ENCODE measurements at regions not wholly inside any gene's neighbourhood (a gene's known extent, or its start where the extent isn't known, plus 50 kb on each side); places are given as distances from the start of the nearest gene placed in this dataset.
"Not testable (repeated sequence)": the region's sequence is repeated elsewhere in the genome, so short reads cannot be mapped to it uniquely, and the experiment has no call there.

DNA sequence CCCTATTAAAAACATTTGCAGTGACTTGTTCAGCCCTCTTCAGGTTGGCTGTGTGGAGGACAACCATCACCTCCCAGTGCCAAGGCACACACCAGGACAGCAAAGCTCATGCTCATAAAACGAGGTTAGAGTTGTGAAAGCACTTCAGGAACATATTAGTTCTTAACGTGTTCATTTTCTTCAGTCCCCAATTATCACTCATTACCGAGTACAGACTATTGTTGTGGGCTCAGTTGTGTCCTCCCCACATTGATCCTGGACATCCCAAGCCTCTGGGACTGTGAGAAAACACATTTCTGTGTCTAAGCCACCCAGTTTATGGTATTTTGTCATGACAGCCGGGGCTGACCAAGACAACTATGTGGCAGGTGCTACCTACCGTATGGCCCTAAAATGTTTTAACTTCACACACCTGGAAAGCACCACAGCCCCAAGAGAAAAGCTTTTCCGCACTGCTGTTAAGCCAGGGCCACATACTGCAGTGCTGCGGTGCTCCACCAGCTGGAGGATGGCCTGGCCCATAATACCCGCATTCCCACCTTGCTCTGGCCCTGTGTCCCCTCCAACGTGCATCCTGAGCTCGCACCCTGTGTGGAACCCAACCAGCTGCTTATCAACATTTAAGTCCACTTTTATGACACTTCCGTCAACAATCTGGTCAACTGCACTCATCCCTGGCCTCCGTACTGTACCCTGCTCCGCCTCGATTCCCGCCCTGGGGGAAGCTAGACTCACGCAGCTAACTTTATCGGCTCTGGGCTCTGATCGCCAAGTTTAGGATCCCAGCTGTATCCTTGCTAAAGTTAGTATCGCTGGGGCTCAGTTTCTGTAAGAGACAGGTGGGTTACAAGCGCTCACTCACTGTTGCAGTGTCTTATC is 160.6 kb downstream of the KLRB1 start:
- H3K27ac ChIP-seq (ENCODE audit: low read depth, low read length) = peak overlapping the region; percentile 31
- H3K27me3 ChIP-seq (ENCODE audit: control insufficient read depth, insufficient read depth, low read length); CTCF ChIA-PET; H3K9me3 ChIP-seq (ENCODE audit: control insufficient read depth, insufficient read depth, low read length); DNase-seq (ENCODE audit: low read depth, low spot score); POLR2A ChIA-PET: not testable (repeated sequence)
- H3K4me3 ChIP-seq (ENCODE audit: low read depth, low read length) = peak overlapping the region; percentile 66

DNA sequence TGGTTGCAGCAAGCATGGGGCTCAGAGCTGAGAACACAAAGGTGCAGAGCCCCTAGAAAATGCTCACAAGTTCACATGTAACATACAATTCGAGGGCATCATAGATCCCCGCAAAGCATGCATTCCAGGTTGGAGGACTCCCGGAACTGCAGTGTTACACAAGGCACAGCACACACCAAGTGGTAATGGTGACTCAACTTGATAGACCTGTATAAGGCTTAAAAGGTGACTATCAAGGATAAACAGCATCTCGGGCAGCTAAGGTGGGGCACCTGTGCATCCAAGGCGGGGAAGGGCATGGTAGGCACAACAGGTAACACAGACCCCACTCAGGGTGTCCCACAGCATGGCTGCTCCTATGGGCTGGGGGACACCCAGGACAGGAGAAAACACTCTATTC is 167.3 kb downstream of the KLRB1 start:
- CTCF ChIA-PET; H3K4me3 ChIP-seq (ENCODE audit: low read depth, low read length); H3K27me3 ChIP-seq (ENCODE audit: control insufficient read depth, insufficient read depth, low read length); POLR2A ChIA-PET; H3K9me3 ChIP-seq (ENCODE audit: control insufficient read depth, insufficient read depth, low read length); H3K27ac ChIP-seq (ENCODE audit: low read depth, low read length); DNase-seq (ENCODE audit: low read depth, low spot score): not testable (repeated sequence)

GRCh38 chr12:9435682-9436081 is 172.0 kb downstream of the KLRB1 start:
- DNase-seq (ENCODE audit: low read depth, low spot score); POLR2A ChIA-PET; H3K9me3 ChIP-seq (ENCODE audit: control insufficient read depth, insufficient read depth, low read length); H3K27ac ChIP-seq (ENCODE audit: low read depth, low read length); CTCF ChIA-PET; H3K4me3 ChIP-seq (ENCODE audit: low read depth, low read length); H3K27me3 ChIP-seq (ENCODE audit: control insufficient read depth, insufficient read depth, low read length): not testable (repeated sequence)

GRCh38 chr12:9430385-9430784 is 177.3 kb downstream of the KLRB1 start:
- DNase-seq (ENCODE audit: low read depth, low spot score); H3K9me3 ChIP-seq (ENCODE audit: control insufficient read depth, insufficient read depth, low read length); POLR2A ChIA-PET; H3K4me3 ChIP-seq (ENCODE audit: low read depth, low read length); H3K27ac ChIP-seq (ENCODE audit: low read depth, low read length); H3K27me3 ChIP-seq (ENCODE audit: control insufficient read depth, insufficient read depth, low read length); CTCF ChIA-PET: not testable (repeated sequence)

DNA sequence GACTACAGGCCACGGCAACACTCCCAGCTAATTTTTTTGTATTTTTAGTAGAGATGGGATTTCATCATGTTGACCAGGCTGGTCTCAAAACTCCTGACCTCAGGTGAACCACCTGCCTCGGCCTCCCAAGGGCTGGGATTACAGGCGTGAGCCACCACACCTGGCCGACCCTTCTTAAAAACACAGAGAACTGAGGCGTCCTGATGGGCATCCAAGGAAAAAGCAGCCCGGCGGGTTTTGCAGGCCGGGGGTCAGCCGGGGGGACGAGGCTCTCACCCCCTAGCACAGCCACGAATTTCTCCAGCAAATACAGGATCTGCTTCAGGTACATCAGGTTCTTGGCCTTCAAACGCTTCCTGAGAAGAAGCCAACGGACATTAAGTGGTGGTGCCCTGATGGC is 178.9 kb downstream of the KLRB1 start:
- DNase-seq (ENCODE audit: low read depth, low spot score); H3K27ac ChIP-seq (ENCODE audit: low read depth, low read length); CTCF ChIA-PET; H3K9me3 ChIP-seq (ENCODE audit: control insufficient read depth, insufficient read depth, low read length); H3K27me3 ChIP-seq (ENCODE audit: control insufficient read depth, insufficient read depth, low read length); POLR2A ChIA-PET; H3K4me3 ChIP-seq (ENCODE audit: low read depth, low read length): not testable (repeated sequence)

DNA sequence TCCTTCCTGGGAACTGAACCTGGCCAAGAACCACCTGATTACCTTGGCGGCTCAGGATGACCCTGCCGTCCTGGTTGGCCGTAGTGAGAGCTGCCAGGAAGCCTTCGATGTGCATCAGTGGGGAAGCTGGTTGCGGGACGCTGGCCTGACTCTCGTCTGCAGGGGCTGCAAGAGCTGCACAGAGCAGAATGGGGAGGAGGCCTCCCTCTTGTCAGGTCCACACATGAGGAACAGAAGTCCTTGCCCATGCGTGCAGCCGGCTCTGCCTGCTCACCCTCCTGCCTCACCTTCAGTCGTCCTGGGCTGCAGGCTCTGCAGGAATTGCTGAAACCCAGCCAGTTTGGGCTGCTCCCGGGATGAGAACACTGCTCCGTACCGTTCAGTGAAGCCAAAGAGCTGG is 182.3 kb downstream of the KLRB1 start:
- H3K9me3 ChIP-seq (ENCODE audit: control insufficient read depth, insufficient read depth, low read length); CTCF ChIA-PET; DNase-seq (ENCODE audit: low read depth, low spot score); H3K4me3 ChIP-seq (ENCODE audit: low read depth, low read length); H3K27me3 ChIP-seq (ENCODE audit: control insufficient read depth, insufficient read depth, low read length); POLR2A ChIA-PET; H3K27ac ChIP-seq (ENCODE audit: low read depth, low read length): not testable (repeated sequence)

DNA sequence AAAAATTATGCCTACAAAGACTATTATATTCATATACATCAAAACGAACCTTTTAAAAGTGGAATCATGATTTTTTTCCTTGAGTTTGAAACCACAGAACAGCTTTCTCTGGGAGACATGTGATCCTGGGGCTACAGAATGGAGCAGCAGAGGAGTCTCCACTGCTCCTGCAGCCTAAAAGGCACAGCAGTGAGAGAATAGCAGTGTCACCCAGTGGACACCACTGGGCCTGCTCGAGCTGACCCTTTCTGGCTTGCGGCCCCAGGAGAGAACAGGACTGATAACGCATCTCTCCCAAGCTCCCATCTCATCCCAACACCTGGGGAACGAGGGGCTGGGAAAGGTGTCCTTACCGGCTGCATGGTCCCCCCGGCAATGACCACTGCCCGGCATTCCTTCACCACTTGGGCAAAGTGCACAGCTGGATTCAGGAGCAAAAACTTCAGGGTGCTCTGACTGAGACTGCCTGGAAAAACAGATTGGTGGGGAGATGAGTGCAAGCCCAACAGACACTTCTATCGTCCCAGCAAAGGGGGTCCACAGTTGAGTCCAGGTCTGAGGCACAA is 183.5 kb downstream of the KLRB1 start:
- H3K27ac ChIP-seq (ENCODE audit: low read depth, low read length); H3K4me3 ChIP-seq (ENCODE audit: low read depth, low read length); H3K27me3 ChIP-seq (ENCODE audit: control insufficient read depth, insufficient read depth, low read length); H3K9me3 ChIP-seq (ENCODE audit: control insufficient read depth, insufficient read depth, low read length); POLR2A ChIA-PET; CTCF ChIA-PET; DNase-seq (ENCODE audit: low read depth, low spot score): not testable (repeated sequence)

DNA sequence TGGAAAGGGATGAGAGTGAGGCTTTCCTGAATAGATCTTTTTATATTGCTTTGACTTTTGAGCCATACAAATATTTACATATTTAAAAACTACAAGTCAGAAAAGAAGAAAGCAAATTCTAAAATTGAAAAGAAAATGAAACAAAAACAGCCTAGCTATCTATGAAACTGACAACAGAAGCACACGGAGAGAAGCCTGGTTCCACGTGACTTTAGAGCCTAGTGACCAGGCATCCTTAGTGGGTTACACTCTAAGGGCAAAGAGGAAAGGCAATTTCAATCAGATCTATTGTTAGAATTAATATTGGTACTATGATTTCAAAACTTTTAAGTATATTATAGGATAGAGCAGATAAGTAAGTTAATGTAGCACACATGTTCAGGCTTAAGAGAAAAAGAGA is 185.0 kb downstream of the KLRB1 start:
- POLR2A ChIA-PET; DNase-seq (ENCODE audit: low read depth, low spot score); H3K4me3 ChIP-seq (ENCODE audit: low read depth, low read length); H3K9me3 ChIP-seq (ENCODE audit: control insufficient read depth, insufficient read depth, low read length); CTCF ChIA-PET; H3K27ac ChIP-seq (ENCODE audit: low read depth, low read length); H3K27me3 ChIP-seq (ENCODE audit: control insufficient read depth, insufficient read depth, low read length): not testable (repeated sequence)

- H3K4me3 ChIP-seq (ENCODE audit: low read depth, low read length); CTCF ChIA-PET; H3K27me3 ChIP-seq (ENCODE audit: control insufficient read depth, insufficient read depth, low read length); DNase-seq (ENCODE audit: low read depth, low spot score); H3K27ac ChIP-seq (ENCODE audit: low read depth, low read length); H3K9me3 ChIP-seq (ENCODE audit: control insufficient read depth, insufficient read depth, low read length); POLR2A ChIA-PET: not testable (repeated sequence)
Measured at GRCh38 chr12:9421520-9422086, 186.1 kb downstream of the KLRB1 start.

- H3K27me3 ChIP-seq (ENCODE audit: control insufficient read depth, insufficient read depth, low read length); DNase-seq (ENCODE audit: low read depth, low spot score); H3K27ac ChIP-seq (ENCODE audit: low read depth, low read length); CTCF ChIA-PET; POLR2A ChIA-PET; H3K4me3 ChIP-seq (ENCODE audit: low read depth, low read length); H3K9me3 ChIP-seq (ENCODE audit: control insufficient read depth, insufficient read depth, low read length): not testable (repeated sequence)
Measured at GRCh38 chr12:9420817-9421519, 186.7 kb downstream of the KLRB1 start.

DNA sequence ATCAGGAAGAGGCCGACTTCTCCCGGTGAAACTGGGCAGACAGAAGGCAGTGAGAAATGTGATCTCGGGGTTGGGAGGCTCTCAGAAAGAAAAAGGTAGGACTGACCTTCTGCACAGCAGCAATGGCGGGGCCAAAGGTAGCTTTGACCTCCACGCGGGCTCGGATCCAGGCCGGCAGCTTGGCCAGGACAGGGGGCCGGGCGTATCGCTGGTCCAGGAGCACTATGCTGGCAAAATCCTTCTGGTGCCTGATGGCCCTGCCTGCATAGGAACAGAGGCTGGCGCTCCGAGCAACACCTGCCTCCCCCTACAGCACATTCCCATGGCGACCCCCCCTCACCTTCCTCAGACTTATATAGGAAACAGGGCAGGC is 189.1 kb downstream of the KLRB1 start:
- POLR2A ChIA-PET; CTCF ChIA-PET; H3K27me3 ChIP-seq (ENCODE audit: control insufficient read depth, insufficient read depth, low read length): not testable (repeated sequence)

More for the DNA sequence above, 189.1 kb downstream of the KLRB1 start:
- H3K4me3 ChIP-seq (ENCODE audit: low read depth, low read length); H3K27ac ChIP-seq (ENCODE audit: low read depth, low read length); H3K9me3 ChIP-seq (ENCODE audit: control insufficient read depth, insufficient read depth, low read length); DNase-seq (ENCODE audit: low read depth, low spot score): not testable (repeated sequence)
